ENCODE measurements at regions not wholly inside any gene's neighbourhood (a gene's known extent, or its start where the extent isn't known, plus 50 kb on each side); places are given as distances from the start of the nearest gene placed in this dataset.

DNA sequence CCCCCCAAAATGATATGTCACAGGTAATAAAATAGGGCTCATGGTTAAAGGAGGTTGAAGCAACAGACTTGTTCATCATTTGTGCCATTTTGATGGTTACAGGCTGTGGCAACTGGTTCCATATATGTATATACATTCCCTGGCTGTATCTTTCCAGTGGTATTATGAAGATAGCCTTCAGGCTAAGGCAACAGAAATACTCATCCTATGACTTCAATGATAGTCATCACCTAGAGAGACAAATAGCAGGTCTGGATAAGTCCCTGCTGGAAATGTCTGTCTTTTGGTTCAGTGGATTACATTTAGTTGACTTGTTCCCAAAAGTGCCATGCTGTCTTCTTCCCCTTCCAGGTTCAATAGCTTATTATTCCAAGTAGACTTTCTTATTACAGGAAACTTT lies 997.4 kb downstream of the FLRT2 start:
- DNase-seq (ENCODE audit: low read depth in 2 of 2) = no peak

- no peak for DNase-seq (ENCODE audit: low read depth in 2 of 2)
Measured at GRCh38 chr14:86525673-86526072, 995.7 kb downstream of the FLRT2 start.

DNA sequence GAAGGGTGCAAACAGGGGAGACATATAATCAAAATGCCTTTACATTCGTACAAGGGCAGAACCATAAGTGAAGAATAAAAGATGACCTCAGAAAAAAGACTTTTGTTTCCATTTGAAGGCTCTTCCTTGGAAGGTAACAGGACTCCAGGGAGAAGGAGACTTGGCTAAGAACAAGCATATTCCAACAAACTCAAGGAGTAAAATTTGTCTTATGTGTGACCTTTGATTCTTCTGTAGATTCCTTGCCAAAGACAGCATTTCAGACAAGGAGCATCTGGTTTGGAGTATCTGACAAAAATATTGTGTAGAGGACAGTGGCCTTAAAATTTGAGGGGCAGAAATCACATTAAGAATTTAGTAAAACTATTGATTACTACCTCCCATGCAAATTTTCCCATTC lies 991.9 kb downstream of the FLRT2 start:
- no peak for DNase-seq (ENCODE audit: low read depth in 2 of 2)

- no peak for DNase-seq (ENCODE audit: low read depth in 2 of 2)
Measured at GRCh38 chr14:86521031-86521730, 991.2 kb downstream of the FLRT2 start.

- no peak for DNase-seq (ENCODE audit: low read depth in 2 of 2)
Measured at GRCh38 chr14:86518298-86518697, 988.4 kb downstream of the FLRT2 start.

DNA sequence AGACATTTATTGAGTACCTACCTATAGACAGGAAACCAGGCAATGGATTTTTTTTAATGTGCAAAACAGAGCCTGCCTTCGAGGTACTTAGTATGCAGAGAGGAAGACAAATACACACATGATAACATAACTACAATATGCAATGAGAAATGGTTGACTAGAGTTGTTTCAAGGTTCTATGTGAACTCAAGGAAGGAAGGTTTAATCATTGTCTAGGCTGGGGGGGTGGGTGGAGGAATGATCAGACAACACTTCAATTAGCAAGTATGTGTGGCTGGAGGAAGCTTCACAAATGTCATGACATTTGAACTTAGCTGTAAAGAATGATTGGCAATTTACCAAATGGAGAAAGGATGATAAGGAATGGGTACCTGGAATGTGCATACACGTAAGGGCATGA lies 985.3 kb downstream of the FLRT2 start:
- DNase-seq (ENCODE audit: low read depth in 2 of 2) = no peak

DNA sequence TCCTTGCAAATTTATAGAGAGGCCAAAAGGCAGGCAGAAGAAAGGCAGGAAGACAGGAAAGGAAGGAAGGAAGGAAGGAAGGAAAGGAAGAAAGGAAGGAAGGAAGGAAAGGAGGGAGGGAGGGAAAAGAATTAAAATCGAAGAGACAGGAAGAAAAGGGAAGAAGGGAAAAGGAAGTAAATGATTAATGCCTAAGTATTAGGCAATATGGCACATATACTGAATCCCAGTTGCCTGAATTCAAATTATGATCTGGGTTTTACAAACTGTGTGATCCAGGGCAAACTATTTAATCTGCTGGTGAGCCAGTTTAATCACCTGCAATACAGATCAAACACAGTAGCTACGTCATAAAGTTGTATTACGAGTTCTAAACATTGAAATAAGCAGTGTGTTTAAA lies 983.6 kb downstream of the FLRT2 start:
- no peak for DNase-seq (ENCODE audit: low read depth in 2 of 2)

GRCh38 chr14:86513056-86513455 lies 983.1 kb downstream of the FLRT2 start:
- DNase-seq (ENCODE audit: low read depth in 2 of 2) = no peak

- no peak for DNase-seq (ENCODE audit: low read depth in 2 of 2)
Measured at GRCh38 chr14:86510491-86510890, 980.5 kb downstream of the FLRT2 start.

GRCh38 chr14:86505808-86506207 lies 975.9 kb downstream of the FLRT2 start:
- no peak for DNase-seq (ENCODE audit: low read depth in 2 of 2)

GRCh38 chr14:86501611-86502010 lies 971.7 kb downstream of the FLRT2 start:
- no peak for DNase-seq (ENCODE audit: low read depth in 2 of 2)

DNA sequence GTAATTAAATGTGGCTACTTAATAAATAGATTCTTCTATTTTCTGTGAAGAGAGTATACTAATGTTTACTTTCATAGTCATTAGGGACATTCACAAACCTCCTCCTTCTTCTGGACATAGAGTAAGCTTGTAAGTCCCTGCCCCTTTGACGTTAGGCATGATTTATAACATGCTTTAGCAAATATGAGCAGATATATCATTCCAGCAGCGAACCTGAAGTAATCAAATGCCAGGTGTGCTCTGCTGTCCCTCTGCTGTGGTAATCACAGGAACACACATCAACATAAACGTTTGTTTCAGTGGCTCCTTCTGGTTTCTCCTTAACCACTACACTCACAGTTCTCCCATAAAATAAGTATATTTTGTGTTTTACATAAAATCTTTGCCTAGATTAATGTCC lies 961.8 kb downstream of the FLRT2 start:
- DNase-seq (ENCODE audit: low read depth in 2 of 2) = no peak

- DNase-seq (ENCODE audit: low read depth in 2 of 2) = no peak
Measured at GRCh38 chr14:86481104-86481503, 951.2 kb downstream of the FLRT2 start.

- DNase-seq (ENCODE audit: low read depth in 2 of 2) = no peak
Measured at GRCh38 chr14:86464341-86464740, 934.4 kb downstream of the FLRT2 start.

- DNase-seq (ENCODE audit: low read depth in 2 of 2) = no peak
Measured at GRCh38 chr14:86462193-86462753, 932.3 kb downstream of the FLRT2 start.

DNA sequence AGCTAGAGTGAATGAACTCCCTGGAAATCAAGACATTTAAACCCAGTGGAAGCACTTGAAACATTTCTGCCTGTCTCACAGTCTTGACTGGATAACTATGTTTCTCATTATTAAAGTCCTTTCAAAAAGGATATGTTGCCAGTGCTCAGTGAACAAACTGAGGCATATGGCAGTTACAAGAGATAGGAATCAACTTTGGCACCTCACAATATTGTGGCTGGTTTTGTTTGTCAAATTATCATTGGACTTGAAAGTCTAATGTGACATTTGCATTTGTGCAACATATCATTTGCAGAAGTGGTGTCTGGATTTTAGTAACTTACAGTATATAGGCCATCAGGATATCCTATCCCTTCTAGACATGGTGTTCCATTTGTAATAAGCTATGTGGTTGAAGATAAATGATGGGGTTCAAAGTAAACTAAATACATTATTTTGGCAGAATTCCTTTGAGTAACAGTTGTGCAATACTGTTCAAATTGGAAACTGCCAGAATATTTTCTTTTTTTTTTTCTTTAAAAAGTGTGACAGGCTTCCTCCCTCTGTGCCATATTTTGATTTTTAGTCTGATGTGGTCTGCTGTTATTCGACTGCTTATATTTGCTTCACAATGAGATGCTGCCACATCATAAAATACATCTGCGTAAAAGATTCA lies 927.7 kb downstream of the FLRT2 start:
- DNase-seq (ENCODE audit: low read depth in 2 of 2) = no peak

- DNase-seq (ENCODE audit: low read depth in 2 of 2) = no peak
Measured at GRCh38 chr14:86450085-86450484, 920.1 kb downstream of the FLRT2 start.

- no peak for DNase-seq (ENCODE audit: low read depth in 2 of 2)
Measured at GRCh38 chr14:86442135-86442534, 912.2 kb downstream of the FLRT2 start.

DNA sequence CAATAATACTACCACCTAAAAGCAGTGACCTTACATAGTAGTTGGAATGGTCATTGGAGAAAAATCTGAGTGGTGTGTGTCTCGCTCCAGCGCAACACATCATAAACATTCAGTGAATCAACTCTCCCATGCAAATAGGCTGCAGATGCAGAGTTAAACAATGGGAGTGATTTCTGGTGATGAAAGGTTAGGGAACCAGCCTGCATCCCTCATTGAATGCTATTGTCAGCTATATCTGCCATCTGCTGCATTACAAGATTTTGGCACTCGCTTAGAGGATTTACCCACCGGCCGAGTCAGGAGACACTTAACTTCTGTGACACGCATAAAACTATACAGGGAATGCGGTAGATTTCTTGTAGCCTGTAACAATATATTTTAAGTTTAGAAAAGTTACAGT lies 900.9 kb downstream of the FLRT2 start:
- DNase-seq (ENCODE audit: low read depth in 2 of 2) = no peak

DNA sequence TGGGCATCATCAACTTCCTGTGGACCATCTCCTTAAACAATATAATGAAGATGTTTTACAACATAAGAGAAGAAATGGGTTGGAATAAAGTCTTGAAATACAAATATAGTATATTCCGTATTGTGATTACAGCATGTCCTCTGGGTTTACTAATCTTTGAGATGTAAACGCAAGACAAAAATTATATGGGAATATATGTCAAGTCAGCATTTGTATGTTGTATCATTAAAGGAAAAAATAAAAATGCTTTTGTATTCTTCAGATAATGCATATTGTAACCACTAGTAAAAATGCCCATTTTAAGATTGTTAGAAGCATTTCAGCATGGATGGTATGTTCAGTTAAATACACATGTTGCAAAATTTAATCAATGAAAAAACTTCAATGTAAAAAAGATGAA lies 893.3 kb downstream of the FLRT2 start:
- DNase-seq (ENCODE audit: low read depth in 2 of 2) = no peak

- no peak for DNase-seq (ENCODE audit: low read depth in 2 of 2)
Measured at GRCh38 chr14:86420131-86420530, 890.2 kb downstream of the FLRT2 start.

- DNase-seq (ENCODE audit: low read depth in 2 of 2) = no peak
Measured at GRCh38 chr14:86414146-86414545, 884.2 kb downstream of the FLRT2 start.

- no peak for DNase-seq (ENCODE audit: low read depth in 2 of 2)
Measured at GRCh38 chr14:86404989-86405649, 875.2 kb downstream of the FLRT2 start.
